Endodermal cell (in vitro differentiated cells): ENCODE measurements at regions not wholly inside any gene's neighbourhood (a gene's known extent, or its start where the extent isn't known, plus 50 kb on each side); places are given as distances from the start of the nearest gene placed in this dataset.

ENCODE experiments used
- DNase-seq: peaks from one replicate; pipeline ENCODE4 v3.0.0-alpha.2; 2017
- H3K27ac ChIP-seq: 2 replicates; pipeline ENCODE4 v1.5.1; 2013; ENCODE audit warnings: mild to moderate bottlenecking, low read depth, low read length, moderate library complexity
- H3K27me3 ChIP-seq: 2 replicates; pipeline ENCODE4 v1.6.1; 2013; ENCODE audit warnings: mild to moderate bottlenecking, low read length, moderate library complexity; ENCODE audit not compliant: insufficient read depth, control insufficient read depth, poor library complexity, severe bottlenecking
- H3K36me3 ChIP-seq: 2 replicates; pipeline ENCODE4 v1.7.0; 2013; ENCODE audit warnings: mild to moderate bottlenecking, low read length, moderate library complexity; ENCODE audit not compliant: control insufficient read depth, insufficient read depth
- H3K4me1 ChIP-seq: one replicate; pipeline ENCODE4 v1.7.0; 2013; ENCODE audit warnings: low read length; ENCODE audit not compliant: control insufficient read depth, insufficient read depth
- H3K4me3 ChIP-seq: 2 replicates; pipeline ENCODE4 v1.5.1; 2013; ENCODE audit warnings: mild to moderate bottlenecking, low read length, moderate library complexity
- H3K9ac ChIP-seq: 2 replicates; pipeline ENCODE4 v1.6.1; 2013; ENCODE audit warnings: mild to moderate bottlenecking, low read length, moderate library complexity; ENCODE audit not compliant: poor library complexity, severe bottlenecking; ENCODE audit errors: extremely low read depth
- H3K9me3 ChIP-seq: 2 replicates; pipeline ENCODE4 v1.6.1; 2013; ENCODE audit warnings: mild to moderate bottlenecking, low read length, moderate library complexity; ENCODE audit not compliant: control insufficient read depth
- H3K27ac Mint-ChIP-seq: 2 replicates; pipeline ENCODE4 v1.8.0; 2020; ENCODE audit warnings: mixed read lengths
- H3K27me3 Mint-ChIP-seq: 2 replicates; pipeline ENCODE4 v1.8.0; 2021; ENCODE audit warnings: mild to moderate bottlenecking, mixed read lengths; ENCODE audit not compliant: insufficient read depth
- H3K36me3 Mint-ChIP-seq: 2 replicates; pipeline ENCODE4 v1.8.0; 2020; ENCODE audit warnings: low read depth, mixed read lengths
- H3K4me1 Mint-ChIP-seq: 2 replicates; pipeline ENCODE4 v1.8.0; 2020; ENCODE audit warnings: mixed read lengths
- H3K4me3 Mint-ChIP-seq: 2 replicates; pipeline ENCODE4 v1.8.0; 2020; ENCODE audit warnings: mild to moderate bottlenecking, moderate library complexity, mixed read lengths
- H3K9me3 Mint-ChIP-seq: 2 replicates; pipeline ENCODE4 v1.8.0; 2020; ENCODE audit warnings: mild to moderate bottlenecking, mixed read lengths
- CTCF ChIP-seq: fragments of 200-600 bp; sonication (generic); conservative IDR thresholded peaks from 2 replicates; pipeline ENCODE4 v1.5.0; 2021; ENCODE audit warnings: antibody characterized with exemption, mild to moderate bottlenecking
- WGBS, 2 experiments: methylation state at CpG; one replicate each; pipeline versions ENCODE4 v1.1.5 to v1.1.7; 2013; ENCODE audit warnings: missing lambda C conversion rate in 2 of 2, mixed read lengths in 1 of 2; ENCODE audit not compliant: insufficient coverage in 1 of 2, insufficient read length in 1 of 2; 5-methylcytosine and 5-hydroxymethylcytosine counted together

- Mint-ChIP-seq H3K27me3 (no peaks in the 10 kb centered on the region), H3K27ac (no peak overlapping the region), H3K9me3 (no peaks in the 10 kb centered on the region), H3K4me1 (peaks cover 17% of the 10 kb centered on the region), H3K4me3 (no peak overlapping the region), H3K36me3 (no peaks in the 10 kb centered on the region)
- H3K27ac ChIP-seq = no peak overlapping the region
- no peaks in the 10 kb centered on the region for H3K9me3 ChIP-seq
- H3K36me3 ChIP-seq = no peaks in the 10 kb centered on the region
- peaks cover 18% of the 10 kb centered on the region for H3K4me1 ChIP-seq
- H3K27me3 ChIP-seq = no peaks in the 10 kb centered on the region
- no peak for DNase-seq
- no peak overlapping the region for H3K9ac ChIP-seq
- H3K4me3 ChIP-seq = no peak overlapping the region
- TF ChIP-seq CTCF = no peak
Observed at GRCh38 chr9:86459191-86459590, 105.0 kb upstream of the TUT7 start.

DNA sequence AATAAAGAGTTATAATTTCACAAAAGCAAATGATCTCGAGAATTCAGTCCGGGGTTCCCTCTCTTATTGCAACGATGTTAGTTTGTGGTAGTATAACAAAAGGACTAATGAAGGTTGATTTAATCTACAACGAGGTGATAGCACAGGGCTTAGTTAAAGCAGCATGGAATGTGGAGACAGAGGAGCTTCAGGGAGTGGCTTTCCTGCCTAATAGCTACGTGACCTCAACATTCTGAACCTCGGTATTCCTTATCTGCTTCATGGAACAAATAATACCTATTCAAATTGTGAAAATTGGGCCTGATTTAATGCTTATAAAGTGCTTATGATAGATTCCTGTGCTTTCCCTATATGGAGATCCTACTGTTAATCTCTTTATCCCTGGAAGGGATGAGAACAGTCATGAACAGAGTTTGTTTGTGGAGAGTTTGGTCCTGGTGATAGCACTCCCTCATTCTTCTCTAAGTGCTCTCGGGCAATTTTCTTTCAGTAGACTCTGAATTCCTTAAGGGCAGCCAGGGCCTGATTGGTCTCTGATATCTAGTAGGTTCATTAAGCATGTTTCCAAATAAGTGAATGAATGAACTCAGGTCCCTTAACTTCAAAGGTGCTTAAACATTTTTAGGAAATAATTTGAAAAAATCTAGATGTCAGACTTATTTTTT lies 104.1 kb upstream of the TUT7 start:
- Mint-ChIP-seq H3K4me1 (peaks cover 17% of the 10 kb centered on the region), H3K4me3 (no peak overlapping the region), H3K27ac (peak overlapping the region; percentile 85), H3K36me3 (no peaks in the 10 kb centered on the region), H3K9me3 (no peaks in the 10 kb centered on the region), H3K27me3 (no peaks in the 10 kb centered on the region)
- peak overlapping the region; percentile 31 for H3K4me3 ChIP-seq
- H3K36me3 ChIP-seq = no peaks in the 10 kb centered on the region
- no peaks in the 10 kb centered on the region for H3K27me3 ChIP-seq
- TF ChIP-seq CTCF = no peak
- H3K27ac ChIP-seq = no peak overlapping the region
- no peak for DNase-seq
- no peaks in the 10 kb centered on the region for H3K9me3 ChIP-seq
- H3K4me1 ChIP-seq = peaks cover 18% of the 10 kb centered on the region
- H3K9ac ChIP-seq = no peak overlapping the region
- WGBS, 2 experiments = 66 to 80% methylated on average over 3 to 7 of the region's 7 CpGs

DNA sequence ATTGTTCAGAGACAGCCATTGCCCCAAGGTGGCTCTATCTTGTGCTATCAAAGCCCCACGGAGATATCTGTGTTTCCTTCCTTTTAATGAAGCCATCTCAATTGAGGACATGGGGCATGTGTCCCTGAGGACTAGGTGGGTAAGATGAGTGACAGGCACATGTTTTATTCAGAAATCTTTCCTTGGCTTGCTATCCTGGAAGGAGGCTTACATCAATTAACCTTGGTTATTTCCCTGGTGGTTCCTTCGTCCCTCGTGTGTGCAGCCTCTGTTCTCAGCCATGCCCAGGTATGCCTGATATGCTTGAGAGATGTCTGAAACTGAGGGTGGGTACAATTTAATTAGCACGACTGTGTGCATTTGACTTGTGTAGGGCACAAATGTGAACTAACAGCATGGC lies 102.2 kb upstream of the TUT7 start:
- H3K4me3 ChIP-seq = no peak overlapping the region
- Mint-ChIP-seq H3K9me3 (no peaks in the 10 kb centered on the region), H3K4me1 (peaks cover 17% of the 10 kb centered on the region), H3K27me3 (peaks cover 2% of the 10 kb centered on the region), H3K4me3 (no peak overlapping the region), H3K27ac (no peak overlapping the region), H3K36me3 (no peaks in the 10 kb centered on the region)
- no peak overlapping the region for H3K27ac ChIP-seq
- H3K9me3 ChIP-seq = no peaks in the 10 kb centered on the region
- H3K4me1 ChIP-seq = peaks cover 18% of the 10 kb centered on the region
- TF ChIP-seq CTCF = no peak
- no peaks in the 10 kb centered on the region for H3K36me3 ChIP-seq
- no peaks in the 10 kb centered on the region for H3K27me3 ChIP-seq
- H3K9ac ChIP-seq = no peak overlapping the region
- no peak for DNase-seq
- WGBS, 2 experiments = 91 to 93% methylated on average over 3 to 4 of the region's 4 CpGs
